Germinal center (tissue), 1 donor: ENCODE measurements at regions not wholly inside any gene's neighbourhood (a gene's known extent, or its start where the extent isn't known, plus 50 kb on each side); places are given as distances from the start of the nearest gene placed in this dataset.

Source experiments
- DNase-seq: peaks from one replicate; pipeline ENCODE4 v3.0.0; 2012; ENCODE audit warnings: mixed read lengths, low spot score

- DNase-seq = no peak
Measured at GRCh38 chr16:61323456-61323855, 712.8 kb downstream of the CDH8 start.

GRCh38 chr16:61320791-61321190, 715.4 kb downstream of the CDH8 start:
- no peak for DNase-seq

GRCh38 chr16:61313931-61314330, 722.3 kb downstream of the CDH8 start:
- no peak for DNase-seq

GRCh38 chr16:61309386-61309785, 726.9 kb downstream of the CDH8 start:
- no peak for DNase-seq

- no peak for DNase-seq
Measured at GRCh38 chr16:61306204-61306603, 730.0 kb downstream of the CDH8 start.

GRCh38 chr16:61296814-61297213, 739.4 kb downstream of the CDH8 start:
- no peak for DNase-seq

GRCh38 chr16:61296305-61296704, 739.9 kb downstream of the CDH8 start:
- no peak for DNase-seq

- no peak for DNase-seq
Measured at GRCh38 chr16:61295311-61295710, 740.9 kb downstream of the CDH8 start.

GRCh38 chr16:61289141-61289540, 747.1 kb downstream of the CDH8 start:
- DNase-seq = no peak

GRCh38 chr16:61277849-61278248, 758.4 kb downstream of the CDH8 start:
- DNase-seq = no peak

- no peak for DNase-seq
Measured at GRCh38 chr16:61274211-61274610, 762.0 kb downstream of the CDH8 start.

- no peak for DNase-seq
Measured at GRCh38 chr16:61270726-61271125, 765.5 kb downstream of the CDH8 start.

GRCh38 chr16:61263400-61263799, 772.8 kb downstream of the CDH8 start:
- no peak for DNase-seq

- DNase-seq = no peak
Measured at GRCh38 chr16:61261315-61261714, 774.9 kb downstream of the CDH8 start.

- DNase-seq = no peak
Measured at GRCh38 chr16:61246592-61246991, 789.6 kb downstream of the CDH8 start.

- DNase-seq = no peak
Measured at GRCh38 chr16:61243954-61244353, 792.3 kb downstream of the CDH8 start.

GRCh38 chr16:61237884-61238485, 798.3 kb downstream of the CDH8 start:
- DNase-seq = no peak

GRCh38 chr16:61233713-61234112, 802.5 kb downstream of the CDH8 start:
- DNase-seq = no peak

- DNase-seq = no peak
Measured at GRCh38 chr16:61228371-61228770, 807.9 kb downstream of the CDH8 start.

- no peak for DNase-seq
Measured at GRCh38 chr16:61215605-61216004, 820.6 kb downstream of the CDH8 start.

GRCh38 chr16:61214780-61215179, 821.5 kb downstream of the CDH8 start:
- DNase-seq = no peak

- DNase-seq = no peak
Measured at GRCh38 chr16:61210076-61210475, 826.2 kb downstream of the CDH8 start.

- no peak for DNase-seq
Measured at GRCh38 chr16:61195006-61195405, 841.2 kb downstream of the CDH8 start.

- no peak for DNase-seq
Measured at GRCh38 chr16:61194573-61194972, 841.7 kb downstream of the CDH8 start.

- DNase-seq = no peak
Measured at GRCh38 chr16:61182391-61182790, 853.8 kb downstream of the CDH8 start.
